ENCODE measurements at regions not wholly inside any gene's neighbourhood (a gene's known extent, or its start where the extent isn't known, plus 50 kb on each side); places are given as distances from the start of the nearest gene placed in this dataset.

- no peak for ATAC-seq
Observed at GRCh38 chr6:14397518-14397901, 279.9 kb downstream of the CD83 start.

DNA sequence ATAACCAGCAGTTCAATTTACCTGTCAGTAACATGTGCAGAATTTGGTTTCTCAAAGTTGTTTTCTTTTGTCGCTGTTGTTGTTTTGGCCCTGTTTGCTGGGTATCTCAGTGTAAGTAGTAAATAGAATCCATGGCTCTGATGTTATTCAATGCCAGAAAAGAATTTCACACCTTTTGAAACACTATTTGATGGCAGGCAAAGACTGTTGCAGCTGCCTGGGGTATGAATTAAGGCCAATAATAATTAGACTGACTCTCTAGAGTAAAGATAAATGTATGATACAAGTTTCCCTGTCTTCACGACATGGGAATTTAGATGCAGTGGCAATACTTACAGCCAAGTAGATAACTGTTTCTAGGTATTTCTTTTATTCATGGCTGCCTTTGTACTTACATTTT lies 281.4 kb downstream of the CD83 start:
- intact Hi-C loops (cut with micrococcal nuclease; ENCODE audit: unreplicated experiment) (no loop called here), in situ Hi-C loops (cut with HindIII; ENCODE audit: extremely low pct_ligation_motif_present, low pct_unique_long_range_greater_than_20kb) (no loop called here)
- no peaks in the 10 kb centered on the region for H4K20me1 ChIP-seq (ENCODE audit: insufficient read depth, low read length)
- no peak overlapping the region for H3K27ac ChIP-seq (ENCODE audit: extremely low read length, insufficient read depth, low read length)
- no peaks in the 10 kb centered on the region for H3K4me1 ChIP-seq (ENCODE audit: insufficient read depth, low read length)
- FAIRE-seq (no peak), DNase-seq (ENCODE audit: low spot score) (no peak), ATAC-seq (no peak)
- no peak overlapping the region for H2AFZ ChIP-seq (ENCODE audit: low read length)
- ChIA-PET CTCF (ENCODE audit: low intra/inter-chr PET ratio, low total read pairs) (no interaction called here), POLR2A (no interaction called here)
- no peaks in the 10 kb centered on the region for H3K36me3 ChIP-seq (replicated peaks in 1 of 2; ENCODE audit: control insufficient read depth in 1 of 2, insufficient read depth in 2 of 2, low read length in 2 of 2)
- H3K27me3 ChIP-seq (ENCODE audit: control insufficient read depth in 1 of 2, insufficient read depth in 2 of 2, low read length in 2 of 2), result peaks cover 0 to 2% of the 10 kb centered on the region in 2 experiments; a peak in 2 of 5 replicates
- H3K9ac ChIP-seq (ENCODE audit: insufficient read depth, low read depth, low read length), result no peak overlapping the region
- no TSS peak for BruUV-seq (replicated peaks)
- WGBS (ENCODE audit: low lambda C conversion rate), result 63% methylated on average over 2 of the region's 2 CpGs
- no peak overlapping the region for H3K4me3 ChIP-seq (replicated peaks in 1 of 3; ENCODE audit: insufficient read depth in 1 of 3, low read depth in 2 of 3, low read length in 3 of 3)
- no peaks in the 10 kb centered on the region for H3K79me2 ChIP-seq (ENCODE audit: insufficient read depth, low read length)
- no peaks in the 10 kb centered on the region for H3K9me3 ChIP-seq (ENCODE audit: low read length)
- H3K4me2 ChIP-seq (ENCODE audit: low read depth, low read length), result no peak overlapping the region
- TF ChIP-seq ZNF562 (CRISPR knock-in tag; IDR thresholded peaks at IDR 0.05; ENCODE audit: borderline replicate concordance) (no peak), HNF4A (CRISPR knock-in tag; IDR thresholded peaks at IDR 0.05) (no peak), ZNF138 (CRISPR knock-in tag; IDR thresholded peaks at IDR 0.05; ENCODE audit: low read depth) (no peak), ZNF430 (CRISPR knock-in tag; IDR thresholded peaks at IDR 0.05) (no peak), CEBPB (IDR thresholded peaks at IDR 0.05; ENCODE audit: borderline replicate concordance, low read depth, low read length) (no peak)
- TF ChIP-seq, protein P1, sequence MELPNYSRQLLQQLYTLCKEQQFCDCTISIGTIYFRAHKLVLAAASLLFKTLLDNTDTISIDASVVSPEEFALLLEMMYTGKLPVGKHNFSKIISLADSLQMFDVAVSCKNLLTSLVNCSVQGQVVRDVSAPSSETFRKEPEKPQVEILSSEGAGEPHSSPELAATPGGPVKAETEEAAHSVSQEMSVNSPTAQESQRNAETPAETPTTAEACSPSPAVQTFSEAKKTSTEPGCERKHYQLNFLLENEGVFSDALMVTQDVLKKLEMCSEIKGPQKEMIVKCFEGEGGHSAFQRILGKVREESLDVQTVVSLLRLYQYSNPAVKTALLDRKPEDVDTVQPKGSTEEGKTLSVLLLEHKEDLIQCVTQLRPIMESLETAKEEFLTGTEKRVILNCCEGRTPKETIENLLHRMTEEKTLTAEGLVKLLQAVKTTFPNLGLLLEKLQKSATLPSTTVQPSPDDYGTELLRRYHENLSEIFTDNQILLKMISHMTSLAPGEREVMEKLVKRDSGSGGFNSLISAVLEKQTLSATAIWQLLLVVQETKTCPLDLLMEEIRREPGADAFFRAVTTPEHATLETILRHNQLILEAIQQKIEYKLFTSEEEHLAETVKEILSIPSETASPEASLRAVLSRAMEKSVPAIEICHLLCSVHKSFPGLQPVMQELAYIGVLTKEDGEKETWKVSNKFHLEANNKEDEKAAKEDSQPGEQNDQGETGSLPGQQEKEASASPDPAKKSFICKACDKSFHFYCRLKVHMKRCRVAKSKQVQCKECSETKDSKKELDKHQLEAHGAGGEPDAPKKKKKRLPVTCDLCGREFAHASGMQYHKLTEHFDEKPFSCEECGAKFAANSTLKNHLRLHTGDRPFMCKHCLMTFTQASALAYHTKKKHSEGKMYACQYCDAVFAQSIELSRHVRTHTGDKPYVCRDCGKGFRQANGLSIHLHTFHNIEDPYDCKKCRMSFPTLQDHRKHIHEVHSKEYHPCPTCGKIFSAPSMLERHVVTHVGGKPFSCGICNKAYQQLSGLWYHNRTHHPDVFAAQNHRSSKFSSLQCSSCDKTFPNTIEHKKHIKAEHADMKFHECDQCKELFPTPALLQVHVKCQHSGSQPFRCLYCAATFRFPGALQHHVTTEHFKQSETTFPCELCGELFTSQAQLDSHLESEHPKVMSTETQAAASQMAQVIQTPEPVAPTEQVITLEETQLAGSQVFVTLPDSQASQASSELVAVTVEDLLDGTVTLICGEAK (IDR thresholded peaks at IDR 0.05), result no peak
- TF ChIP-seq, protein P1 (CRISPR knock-in tag; IDR thresholded peaks at IDR 0.05), result no peak

More at GRCh38 chr6:14397518-14397901, 279.9 kb downstream of the CD83 start:
- Histone ChIP-seq H3K4me3 (replicated peaks in 1 of 3; ENCODE audit: insufficient read depth in 1 of 3, low read depth in 2 of 3, low read length in 3 of 3) (no peak overlapping the region), H3K9me3 (ENCODE audit: low read length) (no peaks in the 10 kb centered on the region), H3K9ac (ENCODE audit: insufficient read depth, low read depth, low read length) (no peak overlapping the region), H4K20me1 (ENCODE audit: insufficient read depth, low read length) (no peaks in the 10 kb centered on the region), H3K36me3 (replicated peaks in 1 of 2; ENCODE audit: control insufficient read depth in 1 of 2, insufficient read depth in 2 of 2, low read length in 2 of 2) (no peaks in the 10 kb centered on the region), H3K4me1 (ENCODE audit: insufficient read depth, low read length) (no peaks in the 10 kb centered on the region), H3K27me3 (ENCODE audit: control insufficient read depth in 1 of 2, insufficient read depth in 2 of 2, low read length in 2 of 2) (peaks cover 0 to 2% of the 10 kb centered on the region in 2 experiments; a peak in 2 of 5 replicates), H2AFZ (ENCODE audit: low read length) (no peak overlapping the region), H3K79me2 (ENCODE audit: insufficient read depth, low read length) (no peaks in the 10 kb centered on the region), H3K4me2 (ENCODE audit: low read depth, low read length) (no peak overlapping the region), H3K27ac (ENCODE audit: extremely low read length, insufficient read depth, low read length) (no peak overlapping the region)
- TF ChIP-seq HES4 (CRISPR knock-in tag; IDR thresholded peaks at IDR 0.05; ENCODE audit: borderline replicate concordance), result no peak
- no peak for TF ChIP-seq NFIB (CRISPR knock-in tag; IDR thresholded peaks at IDR 0.05; ENCODE audit: borderline replicate concordance)
- no peak for TF ChIP-seq ZNF629 (CRISPR knock-in tag; conservative IDR thresholded peaks at IDR 0.05)
- TF ChIP-seq SIN3B (IDR thresholded peaks at IDR 0.05; ENCODE audit: low read length), result no peak
- TF ChIP-seq JARID2 (CRISPR knock-in tag; IDR thresholded peaks at IDR 0.05; ENCODE audit: insufficient replicate concordance), result no peak
- no peak for TF ChIP-seq ZNF263 (CRISPR knock-in tag; IDR thresholded peaks at IDR 0.05)
- no peak for TF ChIP-seq RBFOX2 (IDR thresholded peaks at IDR 0.05; ENCODE audit: low read depth, low read length)
- 34% methylated on average over 6 of the region's 6 CpGs for WGBS (ENCODE audit: low lambda C conversion rate)
- DNase-seq (ENCODE audit: low spot score), result no peak
- BruUV-seq (replicated peaks), result no TSS peak
- intact Hi-C loops (cut with micrococcal nuclease; ENCODE audit: unreplicated experiment), result no loop called here
- in situ Hi-C loops (cut with HindIII; ENCODE audit: extremely low pct_ligation_motif_present, low pct_unique_long_range_greater_than_20kb), result no loop called here
- POLR2A ChIA-PET, result no interaction called here
- FAIRE-seq, result no peak
- CTCF ChIA-PET (ENCODE audit: low intra/inter-chr PET ratio, low total read pairs), result no interaction called here

Data from HepG2 (cell line).